PC-9 (cell line): ENCODE measurements at regions not wholly inside any gene's neighbourhood (a gene's known extent, or its start where the extent isn't known, plus 50 kb on each side); places are given as distances from the start of the nearest gene placed in this dataset.

ENCODE experiments used
- CTCF ChIP-seq: fragments of 200-600 bp; sonication (generic); conservative IDR thresholded peaks from 2 replicates; pipeline ENCODE4 v1.6.1; 2017; ENCODE audit warnings: mixed run types, antibody characterized with exemption, mild to moderate bottlenecking, moderate library complexity
- EZH2 ChIP-seq: fragments of 200-600 bp; sonication (generic); IDR thresholded peaks from 2 replicates; pipeline ENCODE4 v1.8.0; 2017; ENCODE audit warnings: antibody characterized with exemption, low read depth

- TF ChIP-seq CTCF (no peak), EZH2 (no peak)
Measured at GRCh38 chr13:106061781-106062180, 473.7 kb downstream of the EFNB2 start.
